ENCODE measurements at regions not wholly inside any gene's neighbourhood (a gene's known extent, or its start where the extent isn't known, plus 50 kb on each side); places are given as distances from the start of the nearest gene placed in this dataset.

- Histone ChIP-seq H3K4me3 (no peak overlapping the region), H3K4me1 (peaks cover 9% of the 10 kb centered on the region), H3K9me3 (peaks cover 0 to 3% (median 0%) of the 10 kb centered on the region in 3 donors), H3K27me3 (no peaks in the 10 kb centered on the region), H3K36me3 (replicated peaks in 1 of 2; ENCODE audit: insufficient read depth in 1 of 2, low read depth in 2 of 2) (no peaks in the 10 kb centered on the region), H3K27ac (no peak overlapping the region)
- DNase-seq (peak in 2 of 4 donors; percentile 5 to 23), ATAC-seq (peak; percentile 77)
- 17 to 20% methylated on average over 4 of the region's 4 CpGs for WGBS, 2 donors
- no peak for TF ChIP-seq CTCF (IDR thresholded peaks at IDR 0.05)
- no peak for TF ChIP-seq POLR2A (IDR thresholded peaks at IDR 0.05)
- intact Hi-C loops (cut with DNase I) = no loop called here
These were observed 496.2 kb upstream of the KLHL1 start for GRCh38 chr13:70604448-70604847.

DNA sequence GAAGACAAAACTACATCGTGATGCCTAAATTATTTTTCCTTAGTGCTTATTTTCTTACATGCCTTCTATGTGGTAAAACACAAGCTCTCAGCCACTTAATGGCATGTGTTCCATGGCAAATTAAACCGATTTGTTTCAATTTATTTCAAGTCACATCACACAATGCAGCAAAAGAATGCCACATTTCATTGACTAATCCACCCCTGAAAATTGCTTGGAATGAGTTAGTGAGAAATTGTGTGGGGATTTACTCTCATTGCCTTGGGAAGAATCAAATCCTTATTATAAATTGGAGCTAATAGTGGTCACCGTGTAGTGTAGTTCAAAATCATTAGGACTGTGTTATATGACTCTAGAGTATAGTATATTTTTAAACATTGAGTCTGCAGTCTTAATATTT is 485.5 kb upstream of the KLHL1 start:
- ATAC-seq (no peak), DNase-seq (no peak)
- no peaks in the 10 kb centered on the region for H3K36me3 ChIP-seq (replicated peaks in 1 of 2; ENCODE audit: insufficient read depth in 1 of 2, low read depth in 2 of 2)
- no peaks in the 10 kb centered on the region for H3K4me1 ChIP-seq
- H3K27ac ChIP-seq = no peak overlapping the region
- H3K9me3 ChIP-seq = no peaks in the 10 kb centered on the region
- no peaks in the 10 kb centered on the region for H3K27me3 ChIP-seq
- intact Hi-C loops (cut with DNase I) = no loop called here
- WGBS, 2 donors = 42 to 53% methylated on average over 3 of the region's 3 CpGs
- no peak overlapping the region for H3K4me3 ChIP-seq
- TF ChIP-seq CTCF (IDR thresholded peaks at IDR 0.05) (no peak), POLR2A (IDR thresholded peaks at IDR 0.05) (no peak)

DNA sequence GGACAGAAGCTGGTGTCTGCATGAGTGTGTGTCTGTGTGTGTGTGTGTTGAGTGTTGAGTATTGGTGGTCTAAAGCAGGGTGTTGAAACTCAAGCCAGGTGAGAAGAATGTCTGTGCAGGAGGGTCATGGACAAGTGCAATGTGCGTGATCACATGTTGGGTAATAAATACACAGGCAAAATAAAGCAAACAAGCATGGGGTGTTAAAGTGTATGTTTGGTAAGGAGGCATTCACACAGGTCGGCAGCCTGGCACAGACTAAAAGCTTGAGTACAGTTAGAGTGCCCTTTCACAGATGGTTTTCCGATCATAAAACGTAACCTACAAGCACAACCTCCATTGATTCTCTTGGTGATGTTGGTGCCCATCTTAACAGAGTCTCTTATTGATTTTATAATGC is 476.9 kb upstream of the KLHL1 start:
- Histone ChIP-seq H3K4me1 (no peaks in the 10 kb centered on the region), H3K27ac (no peak overlapping the region), H3K36me3 (replicated peaks in 1 of 2; ENCODE audit: insufficient read depth in 1 of 2, low read depth in 2 of 2) (no peaks in the 10 kb centered on the region), H3K9me3 (no peaks in the 10 kb centered on the region), H3K4me3 (no peak overlapping the region), H3K27me3 (no peaks in the 10 kb centered on the region)
- intact Hi-C loops (cut with DNase I) = no loop called here
- ATAC-seq (no peak), DNase-seq (no peak)
- TF ChIP-seq CTCF (IDR thresholded peaks at IDR 0.05) = no peak
- no peak for TF ChIP-seq POLR2A (IDR thresholded peaks at IDR 0.05)
- 80 to 91% methylated on average over 4 of the region's 4 CpGs for WGBS, 2 donors

DNA sequence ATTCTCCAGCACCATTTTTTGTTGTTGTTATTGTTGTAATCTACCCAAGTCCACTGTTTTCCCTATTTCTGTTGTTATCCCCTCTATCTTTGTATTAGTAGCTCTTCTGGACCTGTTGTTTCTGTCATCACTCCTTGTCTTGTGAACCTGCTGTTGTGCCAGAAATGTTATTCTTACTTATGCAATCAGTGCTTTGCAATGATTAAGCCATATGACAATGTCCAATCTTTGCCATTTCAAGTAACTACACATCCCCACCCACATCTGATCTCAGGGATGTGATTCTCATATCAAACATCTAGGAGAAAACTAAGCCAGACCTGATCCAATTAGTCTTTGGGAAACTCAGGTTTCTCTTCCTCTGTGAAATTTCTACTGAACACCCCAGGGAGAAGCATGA is 472.6 kb upstream of the KLHL1 start:
- intact Hi-C loops (cut with DNase I) = no loop called here
- TF ChIP-seq POLR2A (IDR thresholded peaks at IDR 0.05) (no peak), CTCF (IDR thresholded peaks at IDR 0.05) (no peak)
- DNase-seq (no peak), ATAC-seq (no peak)
- H3K4me3 ChIP-seq = no peak overlapping the region
- no peak overlapping the region for H3K27ac ChIP-seq
- H3K4me1 ChIP-seq = no peaks in the 10 kb centered on the region
- no peaks in the 10 kb centered on the region for H3K36me3 ChIP-seq (replicated peaks in 1 of 2; ENCODE audit: insufficient read depth in 1 of 2, low read depth in 2 of 2)
- H3K9me3 ChIP-seq = no peaks in the 10 kb centered on the region
- no peaks in the 10 kb centered on the region for H3K27me3 ChIP-seq

- DNase-seq = no peak
These were observed 471.7 kb upstream of the KLHL1 start for GRCh38 chr13:70579941-70580340.

More at GRCh38 chr13:70579941-70580340, 471.7 kb upstream of the KLHL1 start:
- no peak for TF ChIP-seq CTCF (IDR thresholded peaks at IDR 0.05)
- H3K36me3 ChIP-seq (replicated peaks in 1 of 2; ENCODE audit: insufficient read depth in 1 of 2, low read depth in 2 of 2) = no peaks in the 10 kb centered on the region
- ATAC-seq = no peak
- WGBS, 2 donors = 83 to 84% methylated on average over 3 of the region's 3 CpGs
- no peak overlapping the region for H3K4me3 ChIP-seq
- intact Hi-C loops (cut with DNase I) = no loop called here
- H3K27me3 ChIP-seq = no peaks in the 10 kb centered on the region
- no peaks in the 10 kb centered on the region for H3K4me1 ChIP-seq
- H3K27ac ChIP-seq = no peak overlapping the region
- H3K9me3 ChIP-seq = no peaks in the 10 kb centered on the region
